ENCODE measurements at regions not wholly inside any gene's neighbourhood (a gene's known extent, or its start where the extent isn't known, plus 50 kb on each side); places are given as distances from the start of the nearest gene placed in this dataset.
A peak's percentile ranks its signal among the peaks of the same experiment; 100 is the strongest.

- no peak overlapping the region for H3K4me3 ChIP-seq
These were observed 776.3 kb downstream of the TMEM121 start for GRCh38 chr14:106302661-106303060.

GRCh38 chr14:106304271-106304670 lies 777.9 kb downstream of the TMEM121 start:
- H3K27me3 ChIP-seq (ENCODE audit: low read depth) = peaks cover 63% of the 10 kb centered on the region
- no peak overlapping the region for H3K27ac ChIP-seq (replicated peaks)
- DNase-seq = no peak
- intact Hi-C loops (cut with micrococcal nuclease) = no loop called here
- no peak for TF ChIP-seq CTCF (IDR thresholded peaks at IDR 0.05; ENCODE audit: borderline replicate concordance)
- no peaks in the 10 kb centered on the region for H3K9me3 ChIP-seq (replicated peaks)
- no peak overlapping the region for H3K4me3 ChIP-seq
- no peaks in the 10 kb centered on the region for H3K36me3 ChIP-seq
- H3K4me1 ChIP-seq = no peaks in the 10 kb centered on the region

More at GRCh38 chr14:106302661-106303060, 776.3 kb downstream of the TMEM121 start:
- Histone ChIP-seq H3K9me3 (replicated peaks) (peaks cover 8% of the 10 kb centered on the region), H3K4me1 (no peaks in the 10 kb centered on the region), H3K27me3 (ENCODE audit: low read depth) (peaks cover 50% of the 10 kb centered on the region), H3K36me3 (no peaks in the 10 kb centered on the region), H3K27ac (replicated peaks) (no peak overlapping the region)
- TF ChIP-seq CTCF (IDR thresholded peaks at IDR 0.05; ENCODE audit: borderline replicate concordance) = no peak
- DNase-seq = no peak
- intact Hi-C loops (cut with micrococcal nuclease) = no loop called here

GRCh38 chr14:106308839-106309389 lies 782.5 kb downstream of the TMEM121 start:
- TF ChIP-seq CTCF (IDR thresholded peaks at IDR 0.05; ENCODE audit: borderline replicate concordance) = peak; percentile 36
- Histone ChIP-seq H3K36me3 (no peaks in the 10 kb centered on the region), H3K27me3 (ENCODE audit: low read depth) (peaks cover 68% of the 10 kb centered on the region), H3K27ac (replicated peaks) (no peak overlapping the region), H3K4me3 (no peak overlapping the region), H3K9me3 (replicated peaks) (no peaks in the 10 kb centered on the region), H3K4me1 (no peaks in the 10 kb centered on the region)
- intact Hi-C loops (cut with micrococcal nuclease) = no loop called here
- DNase-seq = no peak

- no peak for DNase-seq
- H3K4me1 ChIP-seq = no peaks in the 10 kb centered on the region
- intact Hi-C loops (cut with micrococcal nuclease) = no loop called here
- H3K36me3 ChIP-seq = no peaks in the 10 kb centered on the region
- H3K9me3 ChIP-seq (replicated peaks) = no peaks in the 10 kb centered on the region
- H3K27ac ChIP-seq (replicated peaks) = no peak overlapping the region
- no peak overlapping the region for H3K4me3 ChIP-seq
- H3K27me3 ChIP-seq (ENCODE audit: low read depth) = peaks cover 68% of the 10 kb centered on the region
- TF ChIP-seq CTCF (IDR thresholded peaks at IDR 0.05; ENCODE audit: borderline replicate concordance) = no peak
These were observed 783.0 kb downstream of the TMEM121 start for GRCh38 chr14:106309423-106309822.

- intact Hi-C loops (cut with micrococcal nuclease) = no loop called here
- TF ChIP-seq CTCF (IDR thresholded peaks at IDR 0.05; ENCODE audit: borderline replicate concordance) = no peak
These were observed 789.1 kb downstream of the TMEM121 start for GRCh38 chr14:106315436-106315835.

More at GRCh38 chr14:106315436-106315835, 789.1 kb downstream of the TMEM121 start:
- Histone ChIP-seq H3K36me3 (no peaks in the 10 kb centered on the region), H3K4me3 (no peak overlapping the region), H3K9me3 (replicated peaks) (no peaks in the 10 kb centered on the region), H3K4me1 (no peaks in the 10 kb centered on the region), H3K27ac (replicated peaks) (no peak overlapping the region), H3K27me3 (ENCODE audit: low read depth) (peaks cover 54% of the 10 kb centered on the region)
- no peak for DNase-seq
